ENCODE measurements at regions not wholly inside any gene's neighbourhood (a gene's known extent, or its start where the extent isn't known, plus 50 kb on each side); places are given as distances from the start of the nearest gene placed in this dataset.

DNA sequence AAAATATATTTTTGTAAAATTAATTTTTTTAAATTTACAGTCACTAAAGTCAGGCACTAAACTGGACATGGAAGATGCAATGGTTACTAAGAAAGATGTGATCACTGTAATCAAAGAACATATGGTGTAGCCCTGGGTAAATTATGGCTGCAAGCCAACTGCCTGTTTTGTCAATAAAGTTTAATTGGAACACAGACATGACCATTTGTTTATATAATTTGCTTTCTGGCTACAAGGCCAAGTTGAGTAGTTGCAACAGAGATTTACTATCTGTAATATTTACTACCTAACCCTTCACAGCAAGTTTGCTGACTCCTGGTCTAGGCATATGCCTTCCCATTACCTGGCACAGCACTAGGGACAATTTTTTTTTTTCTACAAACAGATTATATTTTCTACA lies 448.9 kb downstream of the ADRA2A start:
- intact Hi-C loops (cut with micrococcal nuclease; ENCODE audit: unreplicated experiment): no loop called here
- Histone ChIP-seq H3K9me3 (replicated peaks; ENCODE audit: control insufficient read depth, insufficient read depth, low read length) (no peaks in the 10 kb centered on the region), H4K20me1 (ENCODE audit: control insufficient read depth, insufficient read depth) (no peaks in the 10 kb centered on the region), H3K27ac (ENCODE audit: control insufficient read depth, insufficient read depth) (no peak overlapping the region), H3K79me2 (ENCODE audit: control insufficient read depth, insufficient read depth, low read length) (no peaks in the 10 kb centered on the region), H3K27me3 (replicated peaks in 1 of 2; ENCODE audit: control insufficient read depth in 2 of 2, insufficient read depth in 2 of 2, low read length in 1 of 2) (no peaks in the 10 kb centered on the region), H3K9ac (ENCODE audit: control insufficient read depth, insufficient read depth, low read length) (no peak overlapping the region), H3K4me3 (no peak overlapping the region), H2AFZ (ENCODE audit: control insufficient read depth, low read depth, low read length) (no peak overlapping the region), H3K4me2 (ENCODE audit: control insufficient read depth, insufficient read depth) (no peak overlapping the region), H3K36me3 (ENCODE audit: control insufficient read depth in 2 of 2, insufficient read depth in 2 of 2, low read length in 1 of 2) (no peaks in the 10 kb centered on the region), H3K4me1 (ENCODE audit: control insufficient read depth, insufficient read depth, low read length) (no peaks in the 10 kb centered on the region)
- RAD21 ChIA-PET (ENCODE audit: unreplicated experiment): no interaction called here
- SMC1A ChIA-PET (ENCODE audit: uncharacterized antibody, unreplicated experiment): no interaction called here
- DNase-seq (ENCODE audit: low read depth, low spot score): no peak
- in situ Hi-C loops (cut with MboI): no loop called here
- ATAC-seq: no peak
- POLR2A ChIA-PET: no interaction called here
- BruUV-seq (replicated peaks): no TSS peak
- TF ChIP-seq ESRRA (IDR thresholded peaks at IDR 0.05; ENCODE audit: low read length) (no peak), KAT2A (conservative IDR thresholded peaks at IDR 0.05; ENCODE audit: control insufficient read depth, low read depth, low read length) (no peak), ZNF274 (IDR thresholded peaks at IDR 0.05; ENCODE audit: insufficient read depth, insufficient read length) (no peak), IKZF2 (IDR thresholded peaks at IDR 0.05) (no peak), SMARCA5 (IDR thresholded peaks at IDR 0.05) (no peak), ASH2L (IDR thresholded peaks at IDR 0.05; ENCODE audit: borderline replicate concordance, low read depth) (no peak), NR2F1 (conservative IDR thresholded peaks at IDR 0.05) (no peak), NFIC (IDR thresholded peaks at IDR 0.05; ENCODE audit: low read depth, low read length) (no peak), BCL11A (IDR thresholded peaks at IDR 0.05; ENCODE audit: low read depth, low read length) (no peak), GATAD2B (conservative IDR thresholded peaks at IDR 0.05; ENCODE audit: low read depth) (no peak), NR2C2 (IDR thresholded peaks at IDR 0.05; ENCODE audit: borderline replicate concordance, control insufficient read depth, insufficient read length, low read depth) (no peak)
- TF ChIP-seq, protein P1, sequence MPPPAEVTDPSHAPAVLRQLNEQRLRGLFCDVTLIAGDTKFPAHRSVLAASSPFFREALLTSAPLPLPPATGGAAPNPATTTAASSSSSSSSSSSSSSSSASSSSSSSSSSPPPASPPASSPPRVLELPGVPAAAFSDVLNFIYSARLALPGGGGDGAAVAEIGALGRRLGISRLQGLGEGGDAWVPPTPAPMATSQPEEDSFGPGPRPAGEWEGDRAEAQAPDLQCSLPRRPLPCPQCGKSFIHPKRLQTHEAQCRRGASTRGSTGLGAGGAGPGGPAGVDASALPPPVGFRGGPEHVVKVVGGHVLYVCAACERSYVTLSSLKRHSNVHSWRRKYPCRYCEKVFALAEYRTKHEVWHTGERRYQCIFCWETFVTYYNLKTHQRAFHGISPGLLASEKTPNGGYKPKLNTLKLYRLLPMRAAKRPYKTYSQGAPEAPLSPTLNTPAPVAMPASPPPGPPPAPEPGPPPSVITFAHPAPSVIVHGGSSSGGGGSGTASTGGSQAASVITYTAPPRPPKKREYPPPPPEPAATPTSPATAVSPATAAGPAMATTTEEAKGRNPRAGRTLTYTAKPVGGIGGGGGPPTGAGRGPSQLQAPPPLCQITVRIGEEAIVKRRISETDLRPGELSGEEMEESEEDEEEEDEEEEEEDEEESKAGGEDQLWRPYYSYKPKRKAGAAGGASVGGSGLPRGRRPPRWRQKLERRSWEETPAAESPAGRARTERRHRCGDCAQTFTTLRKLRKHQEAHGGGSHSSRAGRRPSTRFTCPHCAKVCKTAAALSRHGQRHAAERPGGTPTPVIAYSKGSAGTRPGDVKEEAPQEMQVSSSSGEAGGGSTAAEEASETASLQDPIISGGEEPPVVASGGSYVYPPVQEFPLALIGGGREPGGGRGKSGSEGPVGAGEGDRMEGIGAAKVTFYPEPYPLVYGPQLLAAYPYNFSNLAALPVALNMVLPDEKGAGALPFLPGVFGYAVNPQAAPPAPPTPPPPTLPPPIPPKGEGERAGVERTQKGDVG (CRISPR knock-in tag; IDR thresholded peaks at IDR 0.05): no peak
- TF ChIP-seq, protein P2, sequence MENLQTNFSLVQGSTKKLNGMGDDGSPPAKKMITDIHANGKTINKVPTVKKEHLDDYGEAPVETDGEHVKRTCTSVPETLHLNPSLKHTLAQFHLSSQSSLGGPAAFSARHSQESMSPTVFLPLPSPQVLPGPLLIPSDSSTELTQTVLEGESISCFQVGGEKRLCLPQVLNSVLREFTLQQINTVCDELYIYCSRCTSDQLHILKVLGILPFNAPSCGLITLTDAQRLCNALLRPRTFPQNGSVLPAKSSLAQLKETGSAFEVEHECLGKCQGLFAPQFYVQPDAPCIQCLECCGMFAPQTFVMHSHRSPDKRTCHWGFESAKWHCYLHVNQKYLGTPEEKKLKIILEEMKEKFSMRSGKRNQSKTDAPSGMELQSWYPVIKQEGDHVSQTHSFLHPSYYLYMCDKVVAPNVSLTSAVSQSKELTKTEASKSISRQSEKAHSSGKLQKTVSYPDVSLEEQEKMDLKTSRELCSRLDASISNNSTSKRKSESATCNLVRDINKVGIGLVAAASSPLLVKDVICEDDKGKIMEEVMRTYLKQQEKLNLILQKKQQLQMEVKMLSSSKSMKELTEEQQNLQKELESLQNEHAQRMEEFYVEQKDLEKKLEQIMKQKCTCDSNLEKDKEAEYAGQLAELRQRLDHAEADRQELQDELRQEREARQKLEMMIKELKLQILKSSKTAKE (IDR thresholded peaks at IDR 0.05; ENCODE audit: low read depth, poor library complexity, severe bottlenecking): no peak
- TF ChIP-seq, protein P3, sequence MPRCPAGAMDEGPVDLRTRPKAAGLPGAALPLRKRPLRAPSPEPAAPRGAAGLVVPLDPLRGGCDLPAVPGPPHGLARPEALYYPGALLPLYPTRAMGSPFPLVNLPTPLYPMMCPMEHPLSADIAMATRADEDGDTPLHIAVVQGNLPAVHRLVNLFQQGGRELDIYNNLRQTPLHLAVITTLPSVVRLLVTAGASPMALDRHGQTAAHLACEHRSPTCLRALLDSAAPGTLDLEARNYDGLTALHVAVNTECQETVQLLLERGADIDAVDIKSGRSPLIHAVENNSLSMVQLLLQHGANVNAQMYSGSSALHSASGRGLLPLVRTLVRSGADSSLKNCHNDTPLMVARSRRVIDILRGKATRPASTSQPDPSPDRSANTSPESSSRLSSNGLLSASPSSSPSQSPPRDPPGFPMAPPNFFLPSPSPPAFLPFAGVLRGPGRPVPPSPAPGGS (IDR thresholded peaks at IDR 0.05; ENCODE audit: borderline replicate concordance, insufficient read depth, low read depth, low read length, poor library complexity, severe bottlenecking): no peak
- no peak for FAIRE-seq
- CTCF ChIA-PET: no interaction called here
